Kidney (tissue), 13 donors: ENCODE measurements at regions not wholly inside any gene's neighbourhood (a gene's known extent, or its start where the extent isn't known, plus 50 kb on each side); places are given as distances from the start of the nearest gene placed in this dataset.

Experiments used
- DNase-seq, 5 donors: peaks; one replicate each; pipeline ENCODE4 v3.0.0-alpha.2; 2013 to 2020
- FAIRE-seq: peaks from 2 replicates; lab custom pipeline; 2012; peaks lifted over from hg19 to GRCh38; lab: Jason Lieb, UNC
- H3K27ac ChIP-seq, 2 donors: one replicate each; pipeline ENCODE4 v1.7.0; 2013; ENCODE audit warnings: low read depth in 2 of 2, low read length in 2 of 2, inconsistent platforms in 1 of 2
- H3K27me3 ChIP-seq: one replicate; pipeline ENCODE4 v1.7.1; 2013; ENCODE audit warnings: low read length, inconsistent platforms; ENCODE audit not compliant: control insufficient read depth, insufficient read depth
- H3K36me3 ChIP-seq, 3 donors: one replicate each; pipeline versions ENCODE4 v1.7.0 to v1.7.1; 2013; ENCODE audit warnings: low read length in 3 of 3, control low read depth in 1 of 3, inconsistent platforms in 1 of 3; ENCODE audit not compliant: insufficient read depth in 3 of 3, control insufficient read depth in 2 of 3
- H3K4me1 ChIP-seq, 3 donors: one replicate each; pipeline versions ENCODE4 v1.7.0 to v1.7.1; 2013; ENCODE audit warnings: low read length in 3 of 3, inconsistent platforms in 1 of 3, low read depth in 1 of 3; ENCODE audit not compliant: control insufficient read depth in 2 of 3, insufficient read depth in 2 of 3
- H3K4me3 ChIP-seq, 3 donors: one replicate each; pipeline versions ENCODE4 v1.7.0 to v1.8.1; 2013; ENCODE audit warnings: low read length in 3 of 3, control low read depth in 1 of 3, inconsistent platforms in 1 of 3
- H3K9ac ChIP-seq, 3 donors: one replicate each; pipeline versions ENCODE4 v1.7.0 to v1.7.1; 2013; ENCODE audit warnings: low read length in 3 of 3, control low read depth in 1 of 3, inconsistent platforms in 1 of 3
- H3K9me3 ChIP-seq, 3 donors: one replicate each; pipeline versions ENCODE4 v1.7.0 to v1.7.1; 2013; ENCODE audit warnings: low read length in 3 of 3, control low read depth in 1 of 3, inconsistent platforms in 1 of 3; ENCODE audit not compliant: control insufficient read depth in 2 of 3, insufficient read depth in 1 of 3
- intact Hi-C: fragments of 100-400 bp; cut with DNase I; formaldehyde crosslinking; loops from one replicate; pipeline ENCODE4 v1.11.1; 2022
- TF ChIP-seq, protein P1 (sequence below): IDR thresholded peaks from 3 replicates; pipeline ENCODE4 v1.5.1; 2012; ENCODE audit warnings: mild to moderate bottlenecking, moderate library complexity, borderline replicate concordance; ENCODE audit not compliant: insufficient read depth; ENCODE audit errors: extremely low read depth
- donor health status: control.
- donor health status: control.
- donor health status: control.
- donor health status: control.
- donor health status: control.
- donor health status: DM: yes; HTN: yes; CAD: no.
- donor health status: Normal renal cell carcinoma (clear cell type).

DNA sequence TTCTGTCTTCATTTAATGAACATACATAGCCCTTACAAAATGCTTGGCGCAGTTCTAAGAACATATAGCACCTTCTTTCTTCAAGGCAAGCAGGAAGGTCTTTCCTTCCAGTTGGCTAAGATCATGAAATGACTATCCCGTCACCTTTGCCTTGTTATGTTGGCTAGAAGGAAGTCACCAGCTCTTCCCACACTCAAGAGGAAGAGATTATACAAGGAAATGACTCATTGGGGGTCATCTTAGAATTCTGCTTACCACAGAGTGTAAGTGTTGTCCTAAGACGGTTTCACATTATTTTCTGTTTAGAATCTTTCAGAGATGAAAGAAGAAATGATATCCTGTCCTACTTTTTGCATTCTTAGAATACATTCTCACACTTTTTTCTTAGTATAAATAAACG, 808.0 kb upstream of the LUZP2 start:
- intact Hi-C loops = no loop called here
- H3K36me3 ChIP-seq = no peaks in the 10 kb centered on the region
- no peaks in the 10 kb centered on the region for H3K4me1 ChIP-seq
- TF ChIP-seq, protein P1, sequence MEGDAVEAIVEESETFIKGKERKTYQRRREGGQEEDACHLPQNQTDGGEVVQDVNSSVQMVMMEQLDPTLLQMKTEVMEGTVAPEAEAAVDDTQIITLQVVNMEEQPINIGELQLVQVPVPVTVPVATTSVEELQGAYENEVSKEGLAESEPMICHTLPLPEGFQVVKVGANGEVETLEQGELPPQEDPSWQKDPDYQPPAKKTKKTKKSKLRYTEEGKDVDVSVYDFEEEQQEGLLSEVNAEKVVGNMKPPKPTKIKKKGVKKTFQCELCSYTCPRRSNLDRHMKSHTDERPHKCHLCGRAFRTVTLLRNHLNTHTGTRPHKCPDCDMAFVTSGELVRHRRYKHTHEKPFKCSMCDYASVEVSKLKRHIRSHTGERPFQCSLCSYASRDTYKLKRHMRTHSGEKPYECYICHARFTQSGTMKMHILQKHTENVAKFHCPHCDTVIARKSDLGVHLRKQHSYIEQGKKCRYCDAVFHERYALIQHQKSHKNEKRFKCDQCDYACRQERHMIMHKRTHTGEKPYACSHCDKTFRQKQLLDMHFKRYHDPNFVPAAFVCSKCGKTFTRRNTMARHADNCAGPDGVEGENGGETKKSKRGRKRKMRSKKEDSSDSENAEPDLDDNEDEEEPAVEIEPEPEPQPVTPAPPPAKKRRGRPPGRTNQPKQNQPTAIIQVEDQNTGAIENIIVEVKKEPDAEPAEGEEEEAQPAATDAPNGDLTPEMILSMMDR = no peak
- no peak overlapping the region for H3K4me3 ChIP-seq
- DNase-seq (no peak), FAIRE-seq (no peak)
- H3K27me3 ChIP-seq = no peaks in the 10 kb centered on the region
- no peaks in the 10 kb centered on the region for H3K9me3 ChIP-seq
- H3K27ac ChIP-seq = no peak overlapping the region
- no peak overlapping the region for H3K9ac ChIP-seq

DNA sequence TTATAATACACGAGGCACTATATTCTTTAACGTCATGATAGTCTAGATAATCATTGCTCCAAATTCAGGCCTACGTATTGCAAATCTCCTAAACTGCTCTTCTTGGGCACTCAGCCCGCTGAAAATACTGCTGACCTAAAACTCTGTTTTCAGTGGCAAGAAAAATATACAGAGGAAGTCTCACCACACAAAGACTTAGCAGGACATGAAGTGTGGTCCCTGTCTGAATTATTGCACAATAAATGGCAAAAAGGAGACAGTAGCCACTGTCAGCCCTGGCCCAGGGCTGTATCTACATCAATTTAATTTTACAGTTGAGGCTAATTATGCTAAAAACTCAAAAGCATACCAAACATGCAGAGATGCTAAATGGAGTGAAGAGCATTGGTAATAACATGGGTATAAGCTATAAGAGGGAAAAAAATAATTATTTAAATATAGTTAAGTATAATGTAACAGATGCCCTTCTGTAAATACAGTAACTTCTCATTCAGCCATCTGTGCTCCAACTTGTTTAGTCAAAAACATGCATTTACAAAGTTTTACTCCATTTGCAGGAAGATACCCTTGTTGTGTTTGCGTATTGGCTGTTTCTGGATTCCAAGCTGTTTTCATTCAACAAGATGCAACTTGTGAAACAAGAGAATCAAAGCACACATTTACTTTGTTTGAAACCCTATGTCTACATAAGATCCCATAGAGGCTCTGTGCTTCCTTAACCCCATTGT, 800.0 kb upstream of the LUZP2 start:
- TF ChIP-seq, protein P1 = no peak
- H3K9ac ChIP-seq = no peak overlapping the region
- H3K27me3 ChIP-seq = no peaks in the 10 kb centered on the region
- FAIRE-seq (no peak), DNase-seq (no peak)
- H3K36me3 ChIP-seq = no peaks in the 10 kb centered on the region
- no peaks in the 10 kb centered on the region for H3K4me1 ChIP-seq
- intact Hi-C loops = no loop called here
- no peak overlapping the region for H3K4me3 ChIP-seq
- no peak overlapping the region for H3K27ac ChIP-seq
- no peaks in the 10 kb centered on the region for H3K9me3 ChIP-seq

GRCh38 chr11:23704183-23704582, 792.7 kb upstream of the LUZP2 start:
- no peaks in the 10 kb centered on the region for H3K9me3 ChIP-seq
- H3K9ac ChIP-seq = no peak overlapping the region
- H3K36me3 ChIP-seq = no peaks in the 10 kb centered on the region
- H3K4me3 ChIP-seq = no peak overlapping the region
- DNase-seq = no peak
- no peaks in the 10 kb centered on the region for H3K4me1 ChIP-seq
- H3K27me3 ChIP-seq = no peaks in the 10 kb centered on the region
- TF ChIP-seq, protein P1 = no peak
- intact Hi-C loops = no loop called here
- no peak overlapping the region for H3K27ac ChIP-seq
- FAIRE-seq = no peak
